IPS-20b (cell line): ENCODE measurements at regions not wholly inside any gene's neighbourhood (a gene's known extent, or its start where the extent isn't known, plus 50 kb on each side); places are given as distances from the start of the nearest gene placed in this dataset.

Experiments used
- H3K27ac ChIP-seq: one replicate; pipeline ENCODE4 v1.5.1; 2013; ENCODE audit warnings: low read length
- H3K27me3 ChIP-seq: 2 replicates; pipeline ENCODE4 v1.6.1; 2013; ENCODE audit warnings: mild to moderate bottlenecking, low read length, inconsistent platforms; ENCODE audit not compliant: insufficient read depth
- H3K36me3 ChIP-seq: 2 replicates; pipeline ENCODE4 v1.6.1; 2013; ENCODE audit warnings: low read depth, mild to moderate bottlenecking, inconsistent platforms, low read length, moderate library complexity; ENCODE audit not compliant: insufficient read depth
- H3K4me1 ChIP-seq: 2 replicates; pipeline ENCODE4 v1.6.1; 2013; ENCODE audit warnings: mild to moderate bottlenecking, control low read depth, inconsistent platforms, low read length, moderate library complexity; ENCODE audit not compliant: insufficient read depth
- H3K4me3 ChIP-seq: 2 replicates; pipeline ENCODE4 v1.5.1; 2013; ENCODE audit warnings: mild to moderate bottlenecking, low read length, inconsistent platforms
- H3K9ac ChIP-seq: 2 replicates; pipeline ENCODE4 v1.6.1; 2013; ENCODE audit warnings: low read depth, mild to moderate bottlenecking, inconsistent platforms, low read length, moderate library complexity
- H3K9me3 ChIP-seq: 2 replicates; pipeline ENCODE4 v1.6.1; 2013; ENCODE audit warnings: mild to moderate bottlenecking, low read depth, low read length, inconsistent platforms; ENCODE audit not compliant: insufficient read depth

DNA sequence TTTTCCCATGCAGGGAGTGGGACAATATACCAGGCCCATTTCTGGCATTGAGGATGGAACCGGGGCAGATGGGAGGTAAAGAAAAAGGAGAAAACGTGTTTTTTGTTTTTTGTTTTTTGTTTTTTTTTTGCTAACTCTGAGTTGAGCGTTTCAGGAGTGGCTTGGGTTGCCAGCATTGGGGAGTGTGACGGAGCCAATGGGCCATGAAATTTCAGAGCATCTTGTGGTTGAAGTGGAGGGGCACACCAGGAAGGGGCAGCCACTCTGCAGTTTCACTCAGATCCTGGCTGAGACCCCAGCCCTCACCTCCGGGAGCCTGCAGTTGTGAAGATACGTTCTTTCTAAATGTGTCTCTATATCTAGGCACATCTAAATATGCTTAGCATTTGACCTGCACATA is 240.5 kb downstream of the TLE3 start:
- H3K27me3 ChIP-seq = no peaks in the 10 kb centered on the region; the same call in 1 of the 2 replicates
- H3K4me1 ChIP-seq = 0 out of 2 replicates have a peak, but pooled peaks cover 3% of the 10 kb centered on the region
- no peaks in the 10 kb centered on the region for H3K9me3 ChIP-seq
- H3K27ac ChIP-seq = no peak overlapping the region
- no peak overlapping the region for H3K9ac ChIP-seq
- no peaks in the 10 kb centered on the region for H3K36me3 ChIP-seq
- no peak overlapping the region for H3K4me3 ChIP-seq

DNA sequence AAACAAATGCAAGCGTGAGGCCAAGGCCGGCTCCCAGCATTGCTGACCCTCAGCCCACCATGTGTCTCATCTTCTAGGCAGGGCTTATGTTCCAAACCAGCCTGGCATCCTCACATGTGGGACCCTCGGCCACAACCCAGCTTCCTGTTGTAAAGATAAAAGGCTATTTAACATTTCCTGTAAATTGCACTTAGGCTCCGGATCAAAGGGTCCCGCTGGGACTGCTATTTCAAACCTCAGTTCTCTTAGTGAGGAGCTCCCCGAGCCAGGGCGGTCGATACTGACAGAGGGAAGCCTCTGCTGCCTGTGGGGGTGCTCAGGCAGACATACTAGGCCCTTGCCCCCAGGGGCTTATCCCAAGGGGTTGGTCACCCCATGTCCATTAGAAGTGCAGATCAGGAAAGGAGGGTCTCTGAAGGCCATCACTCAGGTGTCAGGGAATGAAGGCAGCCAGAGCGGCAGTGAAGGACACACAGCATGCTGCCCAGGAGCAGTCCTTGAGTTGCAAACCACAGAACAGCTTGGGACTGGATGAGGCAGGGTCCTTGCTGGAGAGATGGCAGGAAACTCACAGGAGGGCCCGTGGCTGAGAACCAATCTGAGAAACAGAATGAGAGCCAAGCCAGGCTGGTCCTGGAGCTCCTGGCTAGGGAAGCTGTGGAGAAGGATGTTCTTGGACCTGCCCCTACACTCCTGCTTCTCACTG is 239.9 kb downstream of the TLE3 start:
- no peak overlapping the region for H3K27ac ChIP-seq
- no peaks in the 10 kb centered on the region for H3K9me3 ChIP-seq
- 0 out of 2 replicates have a peak, but pooled peaks cover 3% of the 10 kb centered on the region for H3K4me1 ChIP-seq
- H3K9ac ChIP-seq = no peak overlapping the region
- H3K4me3 ChIP-seq = no peak overlapping the region
- no peaks in the 10 kb centered on the region for H3K36me3 ChIP-seq
- H3K27me3 ChIP-seq = no peaks in the 10 kb centered on the region; the same call in 1 of the 2 replicates

DNA sequence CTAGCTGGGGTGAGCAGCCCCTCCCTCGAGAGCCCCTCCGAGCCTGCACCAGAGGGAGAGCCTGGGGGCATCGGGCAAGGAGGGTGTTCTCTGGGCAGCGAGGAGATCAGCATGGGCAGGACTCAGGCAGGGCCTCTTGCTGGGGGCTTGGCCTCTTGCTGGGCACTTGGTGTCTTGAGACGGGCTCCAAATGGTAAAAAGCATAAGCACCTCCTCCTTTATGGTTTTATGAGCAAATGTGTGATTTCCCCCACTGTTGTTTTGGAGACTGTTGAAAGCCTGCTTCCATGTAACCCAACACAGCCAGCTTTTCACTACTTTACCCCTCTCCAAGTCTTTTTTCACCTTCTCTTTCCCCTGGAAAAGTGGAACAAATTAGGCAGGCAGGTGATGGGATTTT is 239.3 kb downstream of the TLE3 start:
- 0 out of 2 replicates have a peak, but pooled peaks cover 3% of the 10 kb centered on the region for H3K4me1 ChIP-seq
- H3K27me3 ChIP-seq = no peaks in the 10 kb centered on the region; the same call in 1 of the 2 replicates
- no peak overlapping the region for H3K4me3 ChIP-seq
- no peak overlapping the region for H3K9ac ChIP-seq
- H3K9me3 ChIP-seq = no peaks in the 10 kb centered on the region
- H3K27ac ChIP-seq = no peak overlapping the region
- H3K36me3 ChIP-seq = no peaks in the 10 kb centered on the region

DNA sequence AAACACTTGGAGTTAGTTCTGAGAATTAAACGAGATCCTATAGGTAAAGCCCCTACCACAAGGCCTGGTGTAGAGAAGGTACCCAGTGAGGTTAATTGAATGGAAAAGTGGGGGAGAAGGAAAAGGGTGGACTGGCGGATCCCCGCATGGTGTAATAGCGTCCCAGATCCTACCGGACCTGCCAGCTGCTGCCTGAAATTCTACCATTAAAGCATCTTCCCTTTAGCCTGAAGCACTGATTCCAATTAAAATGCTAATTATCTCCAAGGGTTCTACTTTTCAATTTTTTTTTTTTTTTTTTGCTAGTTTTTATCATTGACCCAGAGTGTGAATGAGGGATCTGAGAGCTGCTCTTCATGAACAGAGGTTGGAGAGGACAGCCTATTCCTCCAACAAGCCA is 237.9 kb downstream of the TLE3 start:
- 0 out of 2 replicates have a peak, but pooled peaks cover 3% of the 10 kb centered on the region for H3K4me1 ChIP-seq

DNA sequence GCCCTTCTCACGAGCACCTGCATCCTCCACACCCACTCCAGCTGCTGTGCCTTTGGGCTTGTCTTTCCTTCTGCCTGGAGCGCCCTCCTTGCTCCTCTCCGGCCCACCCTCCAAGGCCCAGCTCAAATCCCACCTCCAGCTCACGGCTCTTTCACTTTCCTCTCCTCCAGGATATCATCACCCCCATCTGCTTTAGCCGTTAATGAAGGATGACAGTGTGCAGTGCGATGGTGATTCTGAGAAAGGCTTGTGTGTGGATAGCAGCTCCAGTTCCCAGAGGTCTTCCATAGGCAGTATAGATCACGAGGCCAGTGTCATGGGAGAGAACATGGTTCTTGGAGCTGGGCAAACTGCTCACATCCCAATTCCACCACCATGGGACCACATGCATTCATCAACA is 237.4 kb downstream of the TLE3 start:
- no peaks in the 10 kb centered on the region; the same call in 1 of the 2 replicates for H3K27me3 ChIP-seq
- H3K4me3 ChIP-seq = no peak overlapping the region
- H3K27ac ChIP-seq = no peak overlapping the region
- H3K9ac ChIP-seq = no peak overlapping the region
- 0 out of 2 replicates have a peak, but pooled peaks cover 1% of the 10 kb centered on the region for H3K4me1 ChIP-seq
- H3K36me3 ChIP-seq = no peaks in the 10 kb centered on the region
- no peaks in the 10 kb centered on the region; the same call in 1 of the 2 replicates for H3K9me3 ChIP-seq

More for the DNA sequence above, 237.9 kb downstream of the TLE3 start:
- no peak overlapping the region for H3K27ac ChIP-seq
- no peak overlapping the region for H3K9ac ChIP-seq
- H3K4me3 ChIP-seq = no peak overlapping the region
- H3K27me3 ChIP-seq = no peaks in the 10 kb centered on the region; the same call in 1 of the 2 replicates
- H3K36me3 ChIP-seq = no peaks in the 10 kb centered on the region
- H3K9me3 ChIP-seq = no peaks in the 10 kb centered on the region; the same call in 1 of the 2 replicates

DNA sequence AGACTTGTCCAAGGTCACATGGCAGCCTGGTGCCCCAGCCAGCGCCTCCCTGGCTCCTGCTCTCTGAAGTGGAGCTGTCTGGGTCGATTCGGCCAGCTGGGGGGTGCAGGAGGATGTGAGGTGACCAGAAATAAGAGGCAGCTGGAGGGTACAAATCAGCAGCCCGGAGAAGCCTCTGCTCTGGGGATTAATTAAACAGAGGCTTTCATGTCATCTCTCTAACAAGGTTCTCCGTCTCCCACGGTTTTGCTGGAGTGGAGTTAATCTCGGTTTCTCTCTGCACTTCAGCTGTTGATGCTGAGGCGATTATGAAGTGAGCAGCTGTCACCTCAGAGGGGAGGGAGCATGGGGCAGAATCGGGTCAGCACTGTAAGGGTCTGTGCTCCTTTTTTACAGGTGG is 236.8 kb downstream of the TLE3 start:
- H3K36me3 ChIP-seq = no peaks in the 10 kb centered on the region
- no peak overlapping the region for H3K4me3 ChIP-seq
- H3K9me3 ChIP-seq = no peaks in the 10 kb centered on the region; the same call in 1 of the 2 replicates
- H3K27ac ChIP-seq = no peak overlapping the region
- H3K4me1 ChIP-seq = no peaks in the 10 kb centered on the region
- H3K9ac ChIP-seq = no peak overlapping the region
- H3K27me3 ChIP-seq = no peaks in the 10 kb centered on the region; the same call in 1 of the 2 replicates

DNA sequence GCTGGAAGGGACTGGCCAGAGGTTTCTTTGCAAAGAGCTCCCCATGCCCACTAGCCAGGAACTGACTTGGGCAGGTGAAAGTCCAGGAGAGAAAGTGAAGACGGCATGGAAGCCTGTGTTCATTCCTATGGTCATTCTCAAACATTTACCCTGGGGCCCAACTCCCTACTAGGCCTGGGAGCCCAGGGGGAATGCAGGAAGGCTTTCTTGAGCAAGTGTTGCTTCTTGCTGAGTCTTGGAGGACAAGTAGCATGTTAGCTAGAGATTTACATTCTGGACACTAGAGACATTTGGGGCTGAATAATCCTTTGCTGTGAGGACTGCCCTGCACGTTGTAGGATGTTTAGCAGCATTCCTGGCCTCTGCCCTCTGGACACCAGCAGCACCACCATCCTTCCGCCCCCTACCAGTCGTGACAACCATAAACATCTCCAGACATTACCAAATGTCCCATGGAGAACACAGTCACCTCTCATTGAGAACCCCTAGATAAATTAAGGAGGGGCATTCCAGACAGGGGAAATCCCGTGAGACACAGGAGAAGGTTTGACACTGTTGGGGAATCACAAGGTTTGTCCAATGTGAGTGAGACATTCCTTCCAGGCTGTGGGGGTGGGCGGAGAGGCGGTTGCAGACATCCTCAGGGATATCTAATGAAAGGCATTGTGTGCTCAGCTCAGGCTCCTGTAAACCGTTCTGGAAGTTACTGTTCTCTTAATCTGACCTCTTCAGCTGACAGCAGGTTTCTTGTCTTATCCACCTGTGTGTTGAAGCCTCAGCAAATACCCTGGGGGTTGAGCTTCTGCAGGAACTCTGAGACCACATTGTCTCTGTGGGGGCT is 236.2 kb downstream of the TLE3 start:
- no peaks in the 10 kb centered on the region; the same call in 1 of the 2 replicates for H3K27me3 ChIP-seq
- no peaks in the 10 kb centered on the region; the same call in 1 of the 2 replicates for H3K9me3 ChIP-seq
- no peak overlapping the region for H3K27ac ChIP-seq
- no peak overlapping the region for H3K4me3 ChIP-seq
- H3K36me3 ChIP-seq = no peaks in the 10 kb centered on the region
- no peaks in the 10 kb centered on the region for H3K4me1 ChIP-seq
- no peak overlapping the region for H3K9ac ChIP-seq

DNA sequence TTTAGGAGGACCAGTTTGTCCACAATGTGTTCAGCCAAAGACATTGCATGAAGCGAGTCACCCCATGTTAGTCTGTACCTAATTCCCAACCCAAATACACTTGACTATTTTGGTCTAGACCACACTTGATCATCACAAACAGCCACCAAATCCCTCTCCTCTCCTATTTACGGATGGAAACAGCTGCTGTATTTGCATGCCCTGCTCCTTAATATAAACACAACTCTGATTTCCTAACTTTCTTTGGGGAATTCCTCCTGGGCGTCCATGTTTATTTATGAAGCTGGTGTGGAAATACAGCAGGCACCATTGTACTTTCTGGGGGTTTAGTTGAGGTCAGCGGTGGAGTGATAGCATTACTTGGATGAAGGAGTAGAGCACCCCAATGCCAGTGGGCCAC is 235.2 kb downstream of the TLE3 start:
- Histone ChIP-seq H3K9me3 (no peaks in the 10 kb centered on the region; the same call in 1 of the 2 replicates), H3K9ac (no peak overlapping the region), H3K27me3 (no peaks in the 10 kb centered on the region; the same call in 1 of the 2 replicates), H3K4me3 (no peak overlapping the region), H3K27ac (no peak overlapping the region), H3K36me3 (no peaks in the 10 kb centered on the region), H3K4me1 (no peaks in the 10 kb centered on the region)

DNA sequence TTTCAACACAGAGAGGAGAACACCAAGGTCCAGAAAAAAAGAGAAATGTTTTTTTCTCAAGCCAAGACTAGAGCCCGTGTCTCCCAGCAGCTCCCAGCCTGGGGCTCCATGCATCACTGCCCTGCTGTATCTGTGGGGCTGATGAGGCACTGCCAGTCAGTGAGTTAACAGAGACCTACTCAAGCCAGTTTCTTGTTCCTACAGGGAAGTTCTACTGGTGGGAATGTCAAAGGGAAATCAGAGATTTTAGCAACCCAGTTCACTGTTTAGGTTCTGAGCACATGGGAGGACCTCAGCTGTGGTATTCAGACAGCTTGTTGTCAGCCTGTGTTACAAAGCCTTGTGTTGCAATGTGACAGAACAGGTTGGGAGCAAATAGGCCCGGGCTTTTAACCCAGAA is 234.3 kb downstream of the TLE3 start:
- Histone ChIP-seq H3K27me3 (no peaks in the 10 kb centered on the region; the same call in 1 of the 2 replicates), H3K9me3 (no peaks in the 10 kb centered on the region; the same call in 1 of the 2 replicates), H3K9ac (no peak overlapping the region), H3K27ac (no peak overlapping the region), H3K4me3 (no peak overlapping the region), H3K4me1 (no peaks in the 10 kb centered on the region), H3K36me3 (no peaks in the 10 kb centered on the region)

DNA sequence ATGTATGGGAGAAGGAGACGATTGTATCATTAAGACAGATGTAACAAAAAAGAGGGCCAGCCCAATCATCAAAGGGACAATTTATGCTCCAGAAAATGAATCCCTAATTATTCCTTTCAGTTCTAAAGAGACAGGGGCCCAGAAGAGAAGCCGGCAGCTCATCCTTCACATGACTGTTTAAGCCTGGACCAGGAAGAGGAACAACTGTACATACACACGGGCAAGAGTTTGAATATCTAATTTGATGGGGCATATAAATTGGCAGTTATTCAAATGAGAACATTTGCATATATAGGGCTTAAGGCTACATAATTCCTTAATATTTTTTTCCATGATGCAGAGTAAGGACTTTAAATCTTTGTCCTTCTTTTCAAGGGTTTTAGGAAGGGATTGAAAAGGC is 232.3 kb downstream of the TLE3 start:
- Histone ChIP-seq H3K4me1 (no peaks in the 10 kb centered on the region), H3K27ac (no peak overlapping the region), H3K9ac (no peak overlapping the region), H3K27me3 (no peaks in the 10 kb centered on the region; the same call in 1 of the 2 replicates), H3K9me3 (no peaks in the 10 kb centered on the region; the same call in 1 of the 2 replicates), H3K4me3 (no peak overlapping the region), H3K36me3 (no peaks in the 10 kb centered on the region)

DNA sequence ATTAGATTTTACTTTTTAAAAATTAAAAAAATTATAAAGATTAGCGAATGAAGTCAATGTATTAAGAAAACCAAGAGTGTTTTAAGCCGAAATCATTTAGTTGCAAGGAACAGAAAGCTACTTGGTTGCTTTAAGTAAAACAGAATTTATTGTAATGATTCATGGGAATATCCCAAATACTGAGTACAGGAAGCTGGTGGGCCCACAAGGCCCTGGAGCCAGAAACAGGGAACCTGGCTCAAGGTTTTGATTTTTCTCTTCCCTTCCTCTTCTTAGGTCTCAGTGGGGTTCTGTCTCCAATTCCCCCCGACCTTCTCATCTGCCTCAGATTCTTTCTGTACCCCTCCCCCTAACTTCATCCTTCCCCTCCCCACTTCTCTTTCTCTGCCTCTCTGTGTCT is 229.0 kb downstream of the TLE3 start:
- Histone ChIP-seq H3K9ac (no peak overlapping the region), H3K9me3 (peaks cover 1% of the 10 kb centered on the region; the same call in 1 of the 2 replicates), H3K27me3 (no peaks in the 10 kb centered on the region), H3K36me3 (no peaks in the 10 kb centered on the region), H3K4me3 (no peak overlapping the region), H3K27ac (no peak overlapping the region), H3K4me1 (no peaks in the 10 kb centered on the region)
